ENCODE measurements at regions not wholly inside any gene's neighbourhood (a gene's known extent, or its start where the extent isn't known, plus 50 kb on each side); places are given as distances from the start of the nearest gene placed in this dataset.
"Not testable (repeated sequence)": the region's sequence is repeated elsewhere in the genome, so short reads cannot be mapped to it uniquely, and the experiment has no call there.

DNA sequence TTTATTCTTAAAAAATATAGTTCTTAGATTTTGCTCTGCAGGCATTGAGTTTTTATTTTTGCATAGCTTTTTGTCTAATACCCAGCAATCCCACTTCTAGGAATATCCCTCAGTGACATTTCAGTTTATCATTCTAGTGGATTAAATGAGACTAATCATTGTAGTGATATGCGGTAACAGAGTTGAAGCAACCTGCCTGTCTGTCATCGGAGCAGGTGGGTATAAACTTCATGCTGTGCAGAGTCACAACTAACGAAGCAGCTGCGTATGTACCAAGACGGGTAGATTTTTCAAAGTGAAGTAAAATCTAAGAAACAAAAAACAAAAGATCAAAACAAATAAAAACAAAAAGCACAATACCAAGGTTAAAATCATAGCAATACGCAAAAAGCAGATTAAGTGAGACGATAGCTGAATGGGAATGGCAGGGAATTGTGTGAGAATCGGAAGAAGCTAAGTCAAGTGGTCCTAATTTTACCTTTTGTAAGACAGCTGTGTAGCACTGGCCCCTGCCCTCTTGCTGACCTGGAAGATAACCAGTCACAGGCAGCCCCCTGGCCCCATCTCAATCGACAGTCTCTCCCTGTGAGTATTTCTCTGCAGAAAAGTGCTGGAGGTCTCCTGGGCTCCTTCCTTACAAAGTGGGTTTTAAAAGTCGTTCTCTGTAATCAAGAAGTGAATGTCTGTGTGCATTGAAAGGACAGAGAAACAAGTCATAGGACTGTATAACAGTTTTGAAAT, 169.2 kb downstream of the OR2B2 start:
- DNase-seq (ENCODE audit: low read depth): no peak

DNA sequence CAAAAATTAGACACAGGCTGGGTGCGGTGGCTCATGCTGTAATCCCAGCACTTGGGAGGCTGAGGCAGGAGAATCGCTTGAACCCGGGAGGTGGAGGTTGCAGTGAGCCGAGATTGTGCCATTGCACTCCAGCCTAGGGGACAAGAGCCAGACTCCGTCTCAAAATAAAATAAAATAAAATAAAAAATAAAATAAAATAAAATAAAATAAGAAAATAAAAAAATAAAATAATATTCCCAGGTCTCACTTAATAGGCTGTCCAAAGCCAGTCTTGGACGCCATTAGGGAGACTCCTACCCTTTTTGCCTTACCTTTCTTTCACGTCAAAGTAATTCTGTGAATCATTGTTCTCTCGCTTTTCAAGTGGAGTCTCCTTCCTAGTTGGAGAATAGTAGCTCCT, 172.3 kb downstream of the OR2B2 start:
- not testable (repeated sequence) for DNase-seq (ENCODE audit: low read depth)

DNA sequence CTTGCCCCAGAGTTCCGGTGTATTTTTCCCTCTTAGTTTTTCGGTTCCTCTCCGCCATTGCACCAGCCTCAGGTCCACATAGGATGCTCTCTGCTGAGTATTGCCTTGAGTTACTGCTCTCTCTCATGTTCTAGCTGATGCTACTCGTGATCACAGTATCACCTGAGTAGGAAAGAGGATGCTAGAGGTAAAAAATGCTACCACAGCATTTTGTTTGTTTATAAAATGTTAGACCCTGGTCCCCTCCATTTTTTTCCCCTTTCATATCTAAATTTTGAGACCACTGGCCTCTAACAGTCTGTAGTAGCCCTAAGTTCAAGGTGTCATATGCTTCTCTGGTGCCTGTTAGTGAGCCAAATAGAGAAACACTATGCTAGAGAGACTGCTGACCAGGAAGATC, 175.5 kb downstream of the OR2B2 start:
- no peak for DNase-seq (ENCODE audit: low read depth)

DNA sequence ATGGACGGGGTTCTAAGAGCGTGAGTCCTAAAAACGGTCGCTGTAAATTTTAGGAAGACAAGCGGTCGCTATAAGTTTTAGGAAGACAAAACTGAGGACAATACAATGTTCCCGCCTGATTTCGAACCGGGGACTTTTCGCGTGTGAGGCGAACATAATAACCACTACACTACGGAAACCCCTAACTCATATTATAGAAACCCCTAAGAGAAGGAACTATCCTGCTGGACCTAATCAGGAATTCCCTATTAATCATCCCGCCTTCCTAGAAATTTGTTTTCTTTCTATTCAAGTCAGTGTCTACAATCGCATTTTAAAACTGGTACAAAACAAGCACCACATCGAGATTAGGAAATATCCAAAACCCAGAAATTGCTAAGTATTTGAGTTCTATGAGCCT, 183.8 kb downstream of the OR2B2 start:
- no peak for DNase-seq (ENCODE audit: low read depth)

DNA sequence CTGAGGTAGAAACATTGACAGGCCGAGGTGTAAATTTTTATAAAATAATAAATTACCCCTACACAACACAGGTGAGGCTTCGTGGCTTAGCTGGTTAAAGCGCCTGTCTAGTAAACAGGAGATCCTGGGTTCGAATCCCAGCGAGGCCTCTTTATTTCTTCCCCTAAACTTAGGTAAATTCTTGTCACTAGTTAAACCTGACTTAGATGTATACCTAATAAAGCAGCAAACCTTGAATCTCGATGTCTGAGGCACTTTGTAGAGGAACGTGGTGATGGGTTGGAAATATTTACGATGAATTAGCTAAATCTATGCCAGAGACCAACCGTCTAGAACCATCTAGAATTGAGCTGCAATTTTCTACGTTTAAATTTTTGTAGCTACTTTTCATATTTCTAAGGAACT, 185.6 kb downstream of the OR2B2 start:
- no peak for DNase-seq (ENCODE audit: low read depth)

DNA sequence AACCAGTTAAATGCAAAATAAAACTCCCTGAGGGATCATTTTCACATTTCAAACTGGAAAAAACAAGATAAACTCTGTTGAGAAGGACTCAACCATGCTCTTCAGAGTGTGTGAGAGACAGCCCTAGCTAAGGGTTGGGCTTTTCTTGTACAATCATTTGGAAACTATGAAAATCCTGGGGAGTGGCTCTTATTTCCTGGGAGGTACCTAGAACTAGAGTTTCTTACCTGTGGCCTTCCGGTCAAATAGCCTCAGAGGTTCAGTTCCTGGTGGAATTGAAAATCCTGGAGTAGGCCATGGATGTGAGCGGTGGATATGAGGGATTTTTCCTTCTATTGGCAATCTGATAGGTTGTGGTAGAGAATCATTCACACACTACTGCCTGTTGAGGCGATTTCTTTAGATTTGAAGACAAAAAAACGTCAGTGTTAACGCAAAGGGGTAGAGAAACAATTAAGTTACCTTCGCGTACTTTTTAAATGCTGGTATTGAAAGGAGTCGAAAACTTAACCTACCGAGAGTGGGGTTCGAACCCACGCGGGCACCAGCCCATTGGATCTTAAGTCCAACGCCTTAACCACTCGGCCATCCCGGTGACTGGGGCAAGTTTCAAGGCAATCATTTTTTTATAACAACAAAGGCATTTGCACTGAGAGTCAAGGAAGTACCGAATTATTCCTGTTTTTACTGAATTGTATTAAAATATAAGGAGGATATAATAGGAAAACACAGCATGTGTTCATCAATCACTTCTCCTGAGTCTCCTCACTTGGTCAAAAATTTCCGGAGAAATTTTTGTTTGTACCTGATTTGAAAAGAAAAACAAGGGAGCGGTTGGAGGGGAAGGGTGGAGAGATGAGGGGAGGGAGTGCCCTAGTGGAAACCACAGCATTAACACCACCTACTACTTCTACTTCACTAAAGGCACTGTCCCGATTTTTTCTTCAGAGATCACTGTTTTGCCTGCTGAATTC, 191.3 kb downstream of the OR2B2 start:
- DNase-seq (ENCODE audit: low read depth): no peak

DNA sequence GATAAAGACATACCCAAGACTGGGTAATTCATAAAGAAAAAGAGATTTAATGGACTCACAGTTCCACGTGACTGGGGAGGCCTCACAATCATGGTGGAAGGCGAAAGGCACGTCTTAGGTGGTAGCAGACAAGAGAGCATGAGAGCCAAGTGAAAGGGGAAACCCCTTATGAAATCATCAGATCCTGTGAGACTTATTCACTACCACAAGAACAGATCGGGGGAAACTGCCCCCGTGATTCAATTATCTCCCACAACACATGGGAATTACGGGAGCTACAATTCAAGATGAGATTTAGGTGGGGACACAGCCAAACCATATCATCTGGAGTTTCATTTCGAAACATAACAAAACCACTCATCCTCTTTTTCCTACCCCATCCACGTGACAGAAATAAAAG, 193.2 kb downstream of the OR2B2 start:
- not testable (repeated sequence) for DNase-seq (ENCODE audit: low read depth)

DNA sequence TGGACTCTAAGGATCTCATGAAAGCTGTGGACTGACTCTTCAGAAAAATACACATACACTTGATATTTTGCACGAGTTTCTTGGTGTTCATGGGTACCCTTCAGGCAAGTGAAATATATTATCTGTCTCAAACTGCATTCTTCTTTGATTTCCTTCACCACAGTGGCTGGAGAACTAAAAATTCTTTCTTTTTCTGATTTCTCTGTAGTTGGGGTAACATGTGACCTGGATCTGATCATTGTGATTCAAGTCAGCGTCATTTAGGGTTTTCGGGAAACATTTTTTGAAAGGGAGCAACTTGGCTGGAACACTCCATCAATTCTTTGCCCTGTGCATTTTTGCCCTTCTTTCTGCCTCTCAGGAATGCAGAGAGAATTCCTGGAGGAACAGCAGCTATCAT, 205.8 kb downstream of the OR2B2 start:
- no peak for DNase-seq (ENCODE audit: low read depth)

DNA sequence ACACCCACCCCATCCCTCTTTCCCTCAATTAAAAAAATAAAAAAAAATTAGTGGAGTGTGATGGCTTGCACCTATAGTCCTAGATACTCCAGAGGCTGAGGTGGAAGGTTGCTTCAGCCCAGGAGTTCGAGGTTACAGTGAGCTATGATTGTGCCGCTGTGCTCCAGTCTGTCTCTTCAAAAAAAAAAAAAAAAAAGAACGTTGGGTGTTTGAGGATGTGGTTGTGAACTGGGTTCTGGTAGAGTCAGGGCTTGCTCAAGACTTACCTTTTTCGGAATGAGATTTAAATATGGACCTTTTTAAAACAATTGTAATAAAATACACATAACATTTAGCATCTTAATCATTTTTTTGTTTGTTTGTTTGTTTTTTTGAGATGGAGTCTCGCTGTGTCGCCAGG, 211.9 kb downstream of the OR2B2 start:
- no peak for DNase-seq (ENCODE audit: low read depth)

DNA sequence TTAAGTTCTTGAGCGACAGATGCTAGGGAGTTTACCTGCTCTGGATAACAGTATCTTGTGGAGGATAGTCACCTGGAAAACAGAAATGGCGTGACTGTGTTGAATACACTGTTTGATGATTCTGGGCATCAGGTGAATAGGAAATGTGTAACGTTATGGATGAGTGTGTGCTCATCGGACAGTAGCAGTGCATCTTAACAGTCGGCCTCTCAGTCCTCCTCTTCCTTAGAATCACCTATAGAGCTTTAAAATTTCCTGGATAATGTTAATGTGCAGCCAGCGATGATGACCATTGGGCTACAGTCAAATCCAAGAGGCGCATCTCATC, 217.7 kb downstream of the OR2B2 start:
- no peak for DNase-seq (ENCODE audit: low read depth)

DNA sequence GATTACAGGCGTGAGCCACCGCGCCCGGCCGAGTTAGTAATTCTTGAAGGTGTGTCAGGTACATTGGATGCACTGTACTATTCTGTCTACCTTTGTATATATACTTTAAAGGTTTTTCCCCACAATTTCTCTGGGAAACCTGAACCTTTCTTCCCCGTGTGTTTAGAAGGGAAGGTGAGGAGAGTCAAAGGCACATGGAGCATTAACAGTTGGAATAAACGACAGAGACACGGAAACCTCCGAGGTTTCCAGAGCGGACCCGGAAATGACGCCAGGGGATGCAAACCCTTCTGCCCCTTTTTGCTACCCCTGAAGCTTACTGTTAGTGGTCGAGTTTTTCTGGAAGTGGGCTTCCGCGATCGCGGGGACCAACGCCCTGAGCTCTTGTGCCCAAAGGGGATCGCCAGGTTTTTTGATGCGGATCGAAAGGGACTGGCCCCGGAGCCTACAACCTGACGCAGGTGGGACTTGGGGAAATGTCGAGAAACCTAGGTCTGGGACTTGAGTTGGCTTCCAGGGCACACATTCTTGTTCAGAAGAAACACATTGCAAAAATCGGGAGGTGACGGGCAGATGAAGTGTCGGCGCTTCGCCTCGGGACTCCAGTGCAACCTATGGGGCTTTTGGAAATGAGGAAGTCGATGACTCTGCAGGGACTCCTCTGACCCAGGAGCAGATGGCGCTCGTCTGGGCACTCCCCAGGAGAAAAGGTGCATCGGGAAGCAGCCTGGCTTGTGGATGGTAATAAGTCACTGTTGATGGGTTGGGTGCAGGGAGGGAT, 218.2 kb downstream of the OR2B2 start:
- no peak for DNase-seq (ENCODE audit: low read depth)

DNA sequence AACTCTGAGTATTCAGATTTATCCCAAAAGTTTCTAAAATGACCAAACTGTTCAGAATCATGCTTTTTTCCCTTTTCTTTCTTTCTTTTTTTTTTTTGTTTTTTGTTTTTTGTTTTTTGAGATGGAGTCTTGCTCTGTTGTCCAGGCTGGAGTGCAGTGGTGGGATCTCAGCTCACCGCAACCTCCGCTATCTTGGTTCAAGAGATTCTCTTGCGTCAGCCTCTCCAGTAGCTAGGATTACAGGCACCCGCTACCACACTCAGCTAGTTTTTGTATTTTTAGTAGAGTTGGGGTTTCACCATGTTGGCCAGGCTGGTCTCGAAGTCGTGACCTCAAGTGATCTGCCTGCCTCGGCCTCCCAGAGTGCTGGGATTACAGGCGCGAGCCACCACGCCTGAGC, 219.2 kb upstream of the ZNF184 start:
- not testable (repeated sequence) for DNase-seq (ENCODE audit: low read depth)

DNA sequence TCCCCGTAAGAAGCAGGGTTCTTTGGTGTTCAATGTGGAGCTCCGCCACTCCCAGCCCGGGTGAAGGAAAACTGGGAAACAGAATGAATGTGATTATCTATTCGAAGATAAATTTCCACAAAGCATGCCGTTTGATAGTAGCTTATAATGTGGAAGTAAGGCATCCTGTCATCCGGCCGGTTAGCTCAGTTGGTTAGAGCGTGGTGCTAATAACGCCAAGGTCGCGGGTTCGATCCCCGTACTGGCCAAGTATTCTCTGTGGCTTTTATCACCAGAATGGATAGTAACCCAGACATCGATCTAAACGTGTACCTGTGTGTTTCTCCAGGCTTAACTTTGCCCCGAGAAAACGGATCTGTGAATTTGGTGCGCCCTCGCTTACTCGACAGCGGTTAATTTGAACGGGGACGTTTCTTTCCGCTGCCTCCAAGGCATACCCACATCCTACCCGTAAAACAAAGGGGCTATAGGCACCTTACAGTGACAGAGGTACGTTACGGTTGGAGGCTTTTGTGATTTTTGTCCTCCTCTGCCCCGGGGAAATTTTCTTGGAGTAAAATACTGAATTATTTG, 215.2 kb upstream of the ZNF184 start:
- peak; percentile 74 for DNase-seq (ENCODE audit: low read depth)

DNA sequence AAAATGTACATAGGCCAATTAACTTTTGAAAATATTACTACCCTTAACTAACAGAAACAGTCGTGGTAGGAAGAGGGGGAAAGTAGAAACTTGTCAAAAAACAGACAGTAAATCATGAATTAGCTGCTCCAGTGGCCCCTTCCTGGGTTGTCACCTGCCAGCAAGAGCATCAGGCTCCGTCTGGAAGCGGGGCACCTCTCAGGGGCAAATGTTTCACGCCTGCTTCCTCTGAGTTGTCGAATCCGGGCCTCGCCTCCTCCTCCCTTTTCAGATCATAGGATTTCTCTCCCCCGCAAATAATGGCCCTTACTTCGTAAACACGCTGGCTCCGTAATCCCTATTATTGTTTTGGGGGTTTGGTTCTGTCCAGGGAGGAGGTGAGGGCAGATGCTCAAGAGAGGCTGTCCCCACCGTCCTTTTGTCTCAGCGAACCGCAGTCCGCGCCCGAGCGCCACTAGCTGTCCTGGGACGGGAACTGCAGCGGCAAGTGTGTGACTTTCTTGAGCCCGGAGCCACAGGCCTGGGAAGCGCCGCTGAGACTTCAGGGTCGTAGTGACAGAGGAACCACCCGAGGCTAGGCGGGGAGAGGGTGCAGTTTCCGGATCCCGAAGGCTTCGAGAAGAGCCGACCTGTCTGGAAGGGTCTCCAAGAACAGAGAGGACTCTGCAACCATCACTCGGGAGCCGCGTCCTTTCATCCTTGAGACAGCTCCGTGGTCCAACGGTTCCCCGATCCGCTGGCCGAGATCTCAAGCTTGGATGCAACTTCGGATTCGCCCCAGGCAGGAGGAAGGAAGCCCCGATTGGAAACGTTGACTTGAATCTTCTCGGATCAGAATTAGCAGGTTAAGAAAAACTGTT, 214.5 kb upstream of the ZNF184 start:
- peak; percentile 56 for DNase-seq (ENCODE audit: low read depth)

DNA sequence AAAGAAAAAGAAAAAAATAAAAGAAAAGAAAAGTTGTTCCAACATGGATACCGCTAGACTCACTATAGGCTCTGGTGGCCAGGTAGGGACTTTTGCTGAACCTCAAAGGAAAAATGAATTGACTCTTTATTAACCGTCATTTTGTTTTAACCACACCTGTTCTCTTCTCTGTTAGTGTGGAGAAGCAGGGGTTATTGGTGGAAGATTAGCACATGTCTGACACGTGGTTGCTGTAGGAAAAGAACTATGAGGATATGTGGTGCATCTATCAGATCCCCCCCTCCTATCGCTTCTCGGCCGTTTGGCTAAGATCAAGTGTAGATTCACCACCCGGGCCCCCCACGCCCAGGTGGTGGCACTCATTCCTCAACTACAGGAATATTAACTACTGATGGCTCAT, 212.4 kb upstream of the ZNF184 start:
- no peak for DNase-seq (ENCODE audit: low read depth)

DNA sequence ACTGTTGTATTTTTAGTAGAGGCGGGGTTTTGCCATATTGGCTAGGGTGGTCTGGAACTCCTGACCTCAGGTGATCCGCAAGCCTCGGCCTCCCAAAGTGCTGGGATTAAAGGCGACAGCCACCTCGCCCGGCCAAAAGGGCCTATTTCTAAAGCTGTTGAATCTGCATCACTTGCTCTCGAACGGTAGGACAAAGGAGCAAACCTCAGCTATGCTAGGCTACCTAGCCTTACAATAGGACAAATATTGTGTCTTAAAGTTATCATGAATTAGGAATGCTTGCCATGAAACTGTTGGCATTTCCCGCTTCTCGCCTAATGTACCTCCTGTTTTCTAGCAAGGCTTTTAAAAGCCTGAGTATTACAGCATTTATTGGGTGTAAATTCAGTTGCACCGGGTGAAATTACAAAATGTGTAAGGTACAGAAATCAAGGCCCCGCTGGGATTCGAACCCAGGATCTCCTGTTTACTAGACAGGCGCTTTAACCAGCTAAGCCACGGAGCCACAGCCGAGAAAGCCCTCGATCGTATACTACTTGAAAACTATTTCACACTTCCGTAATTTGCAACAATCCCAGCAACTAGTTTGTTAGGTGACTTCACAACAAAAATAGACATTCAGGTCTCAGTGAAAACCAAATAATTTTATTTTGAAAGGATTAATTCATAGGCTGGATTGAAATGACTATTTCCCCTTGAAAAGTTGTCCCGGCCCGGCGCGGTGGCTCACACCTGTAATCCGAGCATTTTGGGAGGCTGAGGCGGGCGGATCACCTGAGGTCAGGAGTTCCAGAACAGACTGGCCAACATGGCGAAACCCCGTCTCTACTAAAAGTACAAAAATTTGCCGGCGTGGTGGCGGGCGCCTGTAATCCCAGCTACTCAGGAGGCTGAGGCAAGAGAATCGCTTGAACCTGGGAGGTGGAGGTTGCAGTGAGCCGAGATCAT, 211.6 kb upstream of the ZNF184 start:
- peak; percentile 32 for DNase-seq (ENCODE audit: low read depth)

DNA sequence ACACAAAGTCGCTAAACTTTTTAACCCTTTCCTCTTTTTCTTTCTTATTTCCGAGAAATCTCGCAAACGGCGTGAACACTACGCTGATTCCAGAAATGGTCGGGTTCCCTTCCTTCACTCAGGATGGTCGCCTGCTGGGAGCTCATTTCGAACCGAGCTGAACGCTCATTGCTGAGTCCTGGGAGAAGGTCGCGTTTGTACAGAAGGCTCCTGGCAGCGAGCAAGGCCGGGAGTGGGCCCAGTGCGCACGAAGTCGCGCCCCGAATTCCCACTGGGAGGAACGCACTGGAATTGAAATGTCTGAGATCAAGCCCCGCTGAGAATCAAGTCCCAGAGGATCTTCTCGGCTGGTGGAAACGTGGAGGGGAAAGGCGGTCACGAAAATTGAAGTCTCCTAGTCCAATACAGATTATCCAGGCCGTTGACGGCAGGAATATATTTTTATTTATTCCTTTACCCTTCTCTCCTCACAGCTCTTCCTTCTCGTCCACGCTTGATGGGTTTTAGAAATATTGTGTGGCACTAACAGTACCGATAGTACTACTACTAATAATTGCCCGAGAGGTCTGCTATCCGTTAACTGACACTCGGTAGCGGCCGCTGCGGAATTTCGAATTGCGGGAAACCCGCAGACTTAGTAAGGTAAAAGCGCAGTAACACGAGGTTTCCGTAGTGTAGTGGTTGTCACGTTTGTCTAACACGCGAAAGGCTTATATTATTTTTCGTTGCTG, 207.2 kb upstream of the ZNF184 start:
- no peak for DNase-seq (ENCODE audit: low read depth)

DNA sequence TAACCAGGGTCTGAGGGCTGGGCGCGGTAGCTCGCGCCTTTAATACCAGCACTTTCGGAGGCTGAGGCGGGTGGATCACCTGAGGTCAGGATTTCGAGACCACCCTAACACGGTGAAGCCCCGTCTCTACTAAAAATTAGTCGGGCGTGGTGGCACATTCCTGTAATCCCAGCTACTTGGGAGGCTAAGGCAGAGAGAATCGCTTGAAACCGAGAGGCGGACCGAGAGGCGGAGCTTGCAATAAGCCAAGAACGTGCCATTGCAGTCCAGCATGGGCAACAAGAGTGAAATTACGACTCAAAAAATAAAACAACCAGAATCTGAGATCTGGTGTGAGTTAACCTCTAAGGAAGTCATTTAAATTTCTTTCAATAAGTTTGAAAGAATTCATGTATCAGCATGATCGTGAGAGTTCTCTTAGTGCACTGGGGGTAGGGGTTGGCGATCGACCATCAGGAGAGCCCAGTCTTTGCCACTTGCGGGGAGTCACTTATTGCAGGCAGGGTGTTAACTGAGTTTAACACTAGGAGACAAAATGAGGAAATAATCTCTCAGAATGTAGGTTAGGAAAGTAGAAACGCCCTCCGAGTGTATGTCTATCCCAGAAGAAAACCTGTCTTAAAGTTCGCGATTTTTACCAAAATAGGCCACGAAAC, 206.5 kb upstream of the ZNF184 start:
- no peak for DNase-seq (ENCODE audit: low read depth)

DNA sequence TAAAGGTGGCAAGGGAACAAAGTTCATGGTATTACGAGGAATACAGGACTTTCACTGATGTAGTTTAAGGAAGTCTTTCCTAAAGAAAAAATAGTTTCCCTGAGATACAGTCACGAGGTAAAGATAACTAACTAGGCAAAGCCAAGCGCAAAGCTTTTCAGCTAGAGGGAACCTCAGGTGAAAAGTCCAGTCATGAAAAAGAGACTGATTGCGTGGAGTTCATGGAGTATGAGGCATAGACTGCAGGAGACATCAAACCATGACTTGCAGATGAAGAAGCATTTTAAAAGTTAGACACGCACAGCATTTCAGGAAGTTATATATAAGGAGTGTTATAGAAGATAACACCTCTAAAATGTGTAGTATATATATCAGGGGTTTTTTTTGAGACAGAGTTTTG, 205.6 kb upstream of the ZNF184 start:
- no peak for DNase-seq (ENCODE audit: low read depth)
